ENCODE measurements at regions not wholly inside any gene's neighbourhood (a gene's known extent, or its start where the extent isn't known, plus 50 kb on each side); places are given as distances from the start of the nearest gene placed in this dataset.

GRCh38 chr10:9886772-9887171, 1130.9 kb upstream of the CELF2 start:
- TF ChIP-seq TOX (CRISPR knock-in tag; IDR thresholded peaks at IDR 0.05; ENCODE audit: borderline replicate concordance): no peak
- no peak for TF ChIP-seq ZFP3 (CRISPR knock-in tag; IDR thresholded peaks at IDR 0.05)
- TF ChIP-seq RARB (CRISPR knock-in tag; IDR thresholded peaks at IDR 0.05): no peak
- TF ChIP-seq OSR1 (CRISPR knock-in tag; IDR thresholded peaks at IDR 0.05): no peak
- no peak for TF ChIP-seq ISL1 (CRISPR knock-in tag; IDR thresholded peaks at IDR 0.05)
- no peak for TF ChIP-seq SNAI2 (CRISPR knock-in tag; IDR thresholded peaks at IDR 0.05)
- TF ChIP-seq ZNF70 (CRISPR knock-in tag; IDR thresholded peaks at IDR 0.05): no peak
- TF ChIP-seq CSDC2 (CRISPR knock-in tag; IDR thresholded peaks at IDR 0.05): no peak
- no peak for TF ChIP-seq ZC3H10 (CRISPR knock-in tag; IDR thresholded peaks at IDR 0.05)
- TF ChIP-seq BACH2 (CRISPR knock-in tag; IDR thresholded peaks at IDR 0.05; ENCODE audit: borderline replicate concordance): no peak
- TF ChIP-seq PPARA (CRISPR knock-in tag; IDR thresholded peaks at IDR 0.05; ENCODE audit: borderline replicate concordance): no peak
- TF ChIP-seq TCF4 (CRISPR knock-in tag; IDR thresholded peaks at IDR 0.05; ENCODE audit: borderline replicate concordance): no peak
- no peak for TF ChIP-seq ESRRG (CRISPR knock-in tag; IDR thresholded peaks at IDR 0.05)
- TF ChIP-seq, protein P1, sequence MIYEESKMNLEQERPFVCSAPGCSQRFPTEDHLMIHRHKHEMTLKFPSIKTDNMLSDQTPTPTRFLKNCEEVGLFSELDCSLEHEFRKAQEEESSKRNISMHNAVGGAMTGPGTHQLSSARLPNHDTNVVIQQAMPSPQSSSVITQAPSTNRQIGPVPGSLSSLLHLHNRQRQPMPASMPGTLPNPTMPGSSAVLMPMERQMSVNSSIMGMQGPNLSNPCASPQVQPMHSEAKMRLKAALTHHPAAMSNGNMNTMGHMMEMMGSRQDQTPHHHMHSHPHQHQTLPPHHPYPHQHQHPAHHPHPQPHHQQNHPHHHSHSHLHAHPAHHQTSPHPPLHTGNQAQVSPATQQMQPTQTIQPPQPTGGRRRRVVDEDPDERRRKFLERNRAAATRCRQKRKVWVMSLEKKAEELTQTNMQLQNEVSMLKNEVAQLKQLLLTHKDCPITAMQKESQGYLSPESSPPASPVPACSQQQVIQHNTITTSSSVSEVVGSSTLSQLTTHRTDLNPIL (CRISPR knock-in tag; IDR thresholded peaks at IDR 0.05; ENCODE audit: low read depth): no peak
- no peak for TF ChIP-seq ZNF565 (CRISPR knock-in tag; conservative IDR thresholded peaks at IDR 0.05; ENCODE audit: low read depth)

GRCh38 chr10:9895453-9895852, 1122.2 kb upstream of the CELF2 start:
- TF ChIP-seq ARNTL (CRISPR knock-in tag; IDR thresholded peaks at IDR 0.05; ENCODE audit: borderline replicate concordance, low read depth) (no peak), TCF4 (CRISPR knock-in tag; IDR thresholded peaks at IDR 0.05; ENCODE audit: borderline replicate concordance) (no peak), CSDC2 (CRISPR knock-in tag; IDR thresholded peaks at IDR 0.05) (no peak), ZFP30 (CRISPR knock-in tag; IDR thresholded peaks at IDR 0.05) (no peak), BACH2 (CRISPR knock-in tag; IDR thresholded peaks at IDR 0.05; ENCODE audit: borderline replicate concordance) (no peak), SNAI2 (CRISPR knock-in tag; IDR thresholded peaks at IDR 0.05) (no peak), POU6F1 (CRISPR knock-in tag; IDR thresholded peaks at IDR 0.05; ENCODE audit: borderline replicate concordance, low read depth) (no peak), ZNF8 (CRISPR knock-in tag; IDR thresholded peaks at IDR 0.05) (no peak), ISL1 (CRISPR knock-in tag; IDR thresholded peaks at IDR 0.05) (no peak), CSRNP3 (CRISPR knock-in tag; IDR thresholded peaks at IDR 0.05) (no peak), TOX (CRISPR knock-in tag; IDR thresholded peaks at IDR 0.05; ENCODE audit: borderline replicate concordance) (no peak), ZNF565 (CRISPR knock-in tag; conservative IDR thresholded peaks at IDR 0.05; ENCODE audit: low read depth) (no peak), ZNF70 (CRISPR knock-in tag; IDR thresholded peaks at IDR 0.05) (no peak), GLIS3 (CRISPR knock-in tag; IDR thresholded peaks at IDR 0.05) (no peak)
- TF ChIP-seq, protein P1 (CRISPR knock-in tag; IDR thresholded peaks at IDR 0.05; ENCODE audit: low read depth): no peak
- no peak for ATAC-seq

More at GRCh38 chr10:9886772-9887171, 1130.9 kb upstream of the CELF2 start:
- no peak for ATAC-seq

DNA sequence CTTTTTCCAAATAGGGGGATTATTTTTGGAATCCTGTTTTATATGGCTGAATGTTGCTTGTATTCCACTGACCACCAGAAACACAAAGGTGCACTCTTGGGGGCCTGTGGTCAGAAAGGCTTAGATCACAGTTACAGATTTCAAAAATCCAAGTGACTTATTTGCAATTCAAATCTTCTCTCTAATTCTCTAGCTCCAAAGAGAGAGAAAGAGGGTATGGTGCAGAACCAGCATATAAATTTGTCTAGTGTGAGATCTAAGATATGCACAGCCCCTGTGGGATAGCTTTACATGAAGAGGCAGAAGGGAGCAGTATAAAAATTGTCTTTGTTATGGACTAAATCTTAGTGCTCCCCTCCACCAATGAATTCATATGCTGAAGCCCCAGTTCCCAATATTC, 1121.7 kb upstream of the CELF2 start:
- no peak for TF ChIP-seq ZFP3 (CRISPR knock-in tag; IDR thresholded peaks at IDR 0.05)
- no peak for TF ChIP-seq TSHZ2 (CRISPR knock-in tag; IDR thresholded peaks at IDR 0.05)
- no peak for TF ChIP-seq BACH2 (CRISPR knock-in tag; IDR thresholded peaks at IDR 0.05; ENCODE audit: borderline replicate concordance)
- TF ChIP-seq, protein P1 (CRISPR knock-in tag; IDR thresholded peaks at IDR 0.05; ENCODE audit: low read depth): no peak
- TF ChIP-seq TCF4 (CRISPR knock-in tag; IDR thresholded peaks at IDR 0.05; ENCODE audit: borderline replicate concordance): no peak
- no peak for TF ChIP-seq ESRRG (CRISPR knock-in tag; IDR thresholded peaks at IDR 0.05)
- no peak for TF ChIP-seq ZNF8 (CRISPR knock-in tag; IDR thresholded peaks at IDR 0.05)
- no peak for TF ChIP-seq ZC3H10 (CRISPR knock-in tag; IDR thresholded peaks at IDR 0.05)
- no peak for TF ChIP-seq CSDC2 (CRISPR knock-in tag; IDR thresholded peaks at IDR 0.05)
- no peak for TF ChIP-seq ZNF565 (CRISPR knock-in tag; conservative IDR thresholded peaks at IDR 0.05; ENCODE audit: low read depth)
- TF ChIP-seq TOX (CRISPR knock-in tag; IDR thresholded peaks at IDR 0.05; ENCODE audit: borderline replicate concordance): no peak
- TF ChIP-seq ARNTL (CRISPR knock-in tag; IDR thresholded peaks at IDR 0.05; ENCODE audit: borderline replicate concordance, low read depth): no peak
- no peak for TF ChIP-seq GLIS3 (CRISPR knock-in tag; IDR thresholded peaks at IDR 0.05)
- no peak for ATAC-seq
